HEK293 (cell line): ENCODE measurements at regions not wholly inside any gene's neighbourhood (a gene's known extent, or its start where the extent isn't known, plus 50 kb on each side); places are given as distances from the start of the nearest gene placed in this dataset.
"Not testable (repeated sequence)": the region's sequence is repeated elsewhere in the genome, so short reads cannot be mapped to it uniquely, and the experiment has no call there.

Experiments
- CTCF ChIP-seq: fragments of 450-650 bp; formaldehyde crosslinking; IDR thresholded peaks from 2 replicates; pipeline ENCODE4 v1.5.1; 2016; ENCODE audit warnings: missing biosample characterization, missing genetic modification characterization
- ELK4 ChIP-seq: IDR thresholded peaks from 2 replicates; pipeline ENCODE4 v1.6.1; 2011; ENCODE audit warnings: mild to moderate bottlenecking, low read depth, low read length, borderline replicate concordance
- GLI2 ChIP-seq: fragments of 450-650 bp; formaldehyde crosslinking; IDR thresholded peaks from 2 replicates; pipeline ENCODE4; 2017; ENCODE audit warnings: missing biosample characterization, missing genetic modification characterization, low read depth, borderline replicate concordance
- IKZF3 ChIP-seq: fragments of 450-650 bp; IDR thresholded peaks from 2 replicates; pipeline ENCODE4 v1.5.0; 2018; ENCODE audit warnings: missing biosample characterization, mild to moderate bottlenecking, missing genetic modification characterization, moderate library complexity
- PATZ1 ChIP-seq: fragments of 450-650 bp; formaldehyde crosslinking; IDR thresholded peaks from 2 replicates; pipeline ENCODE4 v1.5.1; 2016; ENCODE audit warnings: missing biosample characterization, missing genetic modification characterization
- SP7 ChIP-seq: fragments of 450-650 bp; formaldehyde crosslinking; IDR thresholded peaks from 2 replicates; pipeline ENCODE4 v1.5.1; 2016; ENCODE audit warnings: missing biosample characterization, missing genetic modification characterization
- ZBTB21 ChIP-seq: fragments of 450-650 bp; formaldehyde crosslinking; IDR thresholded peaks from 2 replicates; pipeline ENCODE4 v1.5.1; 2017; ENCODE audit warnings: missing biosample characterization, missing genetic modification characterization
- ZNF18 ChIP-seq: fragments of 450-650 bp; formaldehyde crosslinking; IDR thresholded peaks from 2 replicates; pipeline ENCODE4 v1.5.1; 2016; ENCODE audit warnings: missing biosample characterization, missing genetic modification characterization
- ZNF214 ChIP-seq: fragments of 450-650 bp; formaldehyde crosslinking; IDR thresholded peaks from 2 replicates; pipeline ENCODE4 v1.5.1; 2017; ENCODE audit warnings: missing biosample characterization, mild to moderate bottlenecking, missing genetic modification characterization, borderline replicate concordance
- ZNF341 ChIP-seq: fragments of 450-650 bp; formaldehyde crosslinking; IDR thresholded peaks from 2 replicates; pipeline ENCODE4; 2016; ENCODE audit warnings: low read depth, missing biosample characterization, missing genetic modification characterization
- ZNF391 ChIP-seq: fragments of 450-650 bp; formaldehyde crosslinking; IDR thresholded peaks from 2 replicates; pipeline ENCODE4 v1.5.1; 2016; ENCODE audit warnings: low read depth, missing biosample characterization, missing genetic modification characterization, borderline replicate concordance
- ZNF514 ChIP-seq: fragments of 450-650 bp; formaldehyde crosslinking; IDR thresholded peaks from 2 replicates; pipeline ENCODE4 v1.5.1; 2016; ENCODE audit warnings: missing biosample characterization, missing genetic modification characterization
- ZNF660 ChIP-seq: fragments of 450-650 bp; IDR thresholded peaks from 2 replicates; pipeline ENCODE4 v1.5.1; 2018; ENCODE audit warnings: missing biosample characterization, mild to moderate bottlenecking, missing genetic modification characterization

GRCh38 chr5:7305000-7305674 is 90.8 kb upstream of the ADCY2 start:
- TF ChIP-seq ZNF214 (tag by site-specific recombination); ZNF18 (tag by site-specific recombination); ZBTB21 (tag by site-specific recombination); ELK4; CTCF (tag by site-specific recombination); ZNF660; ZNF391 (tag by site-specific recombination); GLI2 (tag by site-specific recombination); SP7 (tag by site-specific recombination); PATZ1 (tag by site-specific recombination); ZNF514 (tag by site-specific recombination); ZNF341 (tag by site-specific recombination); IKZF3 (tag by site-specific recombination): not testable (repeated sequence)
